A549 (cell line): ENCODE measurements at regions not wholly inside any gene's neighbourhood (a gene's known extent, or its start where the extent isn't known, plus 50 kb on each side); places are given as distances from the start of the nearest gene placed in this dataset.

Source experiments
- BCL3 ChIP-seq: fragments of >200 bp; sonication (Bioruptor Twin); formaldehyde crosslinking; IDR thresholded peaks from 3 replicates; pipeline ENCODE4 v1.6.1; 2016
- CEBPB ChIP-seq, 2 experiments: fragments of >200 bp in 1 of 2; sonication (Bioruptor Twin) in 1 of 2; formaldehyde crosslinking in 1 of 2; IDR thresholded peaks; 2 replicates each; pipeline ENCODE4 v1.6.1; 2012 to 2016
- CTCF ChIP-seq: fragments of >200 bp; sonication (Bioruptor Twin); formaldehyde crosslinking; IDR thresholded peaks from 3 replicates; pipeline ENCODE4 v1.5.1; 2016
- HMGXB4 ChIP-seq: fragments of 250-450 bp; sonication (Bioruptor Pico); IDR thresholded peaks from 2 replicates; pipeline ENCODE4 v1.5.0; 2021; ENCODE audit warnings: mild to moderate bottlenecking, moderate library complexity, borderline replicate concordance
- JUN ChIP-seq, 2 experiments: fragments of >200 bp; sonication (Bioruptor Twin); formaldehyde crosslinking; IDR thresholded peaks; 2 replicates in 1 of 2; 3 replicates in 1 of 2; pipeline ENCODE4 v1.6.1; 2016 to 2017
- NPAS2 ChIP-seq: fragments of 250-450 bp; sonication (Bioruptor Pico); IDR thresholded peaks from 2 replicates; pipeline ENCODE4 v1.8.0; 2022; ENCODE audit warnings: mild to moderate bottlenecking, moderate library complexity, borderline replicate concordance
- PBX3 ChIP-seq: IDR thresholded peaks from 2 replicates; pipeline ENCODE4 v1.6.1; 2012
- POLR2A ChIP-seq: IDR thresholded peaks from 2 replicates; pipeline ENCODE4 v1.6.1; 2012; ENCODE audit warnings: mild to moderate bottlenecking, low read length
- RAD21 ChIP-seq, 2 experiments: fragments of >200 bp in 1 of 2; sonication (Bioruptor Twin) in 1 of 2; formaldehyde crosslinking in 1 of 2; IDR thresholded peaks in 1 of 2; conservative IDR thresholded peaks in 1 of 2; 2 replicates in 1 of 2; 3 replicates in 1 of 2; pipeline ENCODE4 v1.6.1; 2012 to 2018; ENCODE audit warnings: inconsistent platforms in 1 of 2
- REST ChIP-seq: fragments of 200-600 bp; sonication (generic); IDR thresholded peaks from 2 replicates; pipeline ENCODE4 v1.6.1; 2016; ENCODE audit warnings: antibody characterized with exemption, mild to moderate bottlenecking, moderate library complexity
- TFCP2L1 ChIP-seq: fragments of 250-450 bp; sonication (Bioruptor Pico); IDR thresholded peaks from 2 replicates; pipeline ENCODE4 v1.5.0; 2021; ENCODE audit warnings: mild to moderate bottlenecking
- TP53 ChIP-seq: fragments of 250-450 bp; sonication (Bioruptor Pico); IDR thresholded peaks from 2 replicates; pipeline ENCODE4 v1.5.0; 2021; ENCODE audit warnings: mild to moderate bottlenecking, moderate library complexity
- USF2 ChIP-seq: fragments of 450-650 bp; IDR thresholded peaks from 2 replicates; pipeline ENCODE4 v1.6.1; 2014; ENCODE audit warnings: antibody characterized with exemption
- ZNF302 ChIP-seq: fragments of 250-450 bp; sonication (Bioruptor Pico); IDR thresholded peaks from 2 replicates; pipeline ENCODE4 v1.9.0; 2021; ENCODE audit warnings: inconsistent platforms, mild to moderate bottlenecking, moderate library complexity

- TF ChIP-seq CTCF (no peak), ZNF302 (no peak), USF2 (no peak), TFCP2L1 (CRISPR knock-in tag) (no peak), POLR2A (no peak), CEBPB (IDR thresholded peaks at IDR 0.05) (no peak), RAD21 (conservative IDR thresholded peaks at IDR 0.05 in 1 of 2, IDR thresholded peaks at IDR 0.05 in 1 of 2) (no peak), JUN (IDR thresholded peaks at IDR 0.05) (no peak), TP53 (CRISPR knock-in tag) (no peak), NPAS2 (no peak), PBX3 (no peak), REST (no peak), HMGXB4 (CRISPR knock-in tag) (no peak), BCL3 (no peak)
These were observed 1915.0 kb upstream of the CELF4 start for GRCh38 chr18:39480494-39481195.
